SK-N-MC (cell line): ENCODE measurements at regions not wholly inside any gene's neighbourhood (a gene's known extent, or its start where the extent isn't known, plus 50 kb on each side); places are given as distances from the start of the nearest gene placed in this dataset.

Experiments used
- EZH2 ChIP-seq: fragments of 200-600 bp; sonication (generic); IDR thresholded peaks from one replicate; pipeline ENCODE4 v1.6.1; 2017; ENCODE audit warnings: antibody characterized with exemption
- POLR2AphosphoS5 ChIP-seq: IDR thresholded peaks from 2 replicates; pipeline ENCODE4 v1.6.1; 2012; ENCODE audit warnings: mild to moderate bottlenecking, low read depth, low read length, borderline replicate concordance

DNA sequence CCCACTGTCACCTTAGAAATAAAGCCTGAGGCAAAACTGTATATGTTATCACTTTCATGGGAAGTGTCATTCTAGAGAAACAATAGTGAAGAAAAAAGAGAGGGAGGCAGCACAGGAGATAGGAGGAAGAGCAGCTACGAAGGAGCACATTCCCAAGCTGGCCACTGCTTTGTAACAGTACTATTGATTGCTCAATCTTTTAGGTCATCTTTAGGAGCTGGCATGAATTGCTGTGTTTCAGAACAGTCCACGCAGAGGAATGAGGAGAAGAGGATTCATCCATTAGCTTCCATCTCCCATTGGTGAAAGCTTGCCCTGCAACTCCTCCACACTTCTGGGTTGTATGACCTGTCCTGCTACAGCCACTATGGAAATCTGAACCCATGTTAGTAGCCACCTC, 372.5 kb upstream of the DDHD1 start:
- TF ChIP-seq EZH2 (no peak), POLR2AphosphoS5 (no peak)
